Cardiac fibroblast (primary cell): ENCODE measurements at regions not wholly inside any gene's neighbourhood (a gene's known extent, or its start where the extent isn't known, plus 50 kb on each side); places are given as distances from the start of the nearest gene placed in this dataset.

Source experiments
- DNase-seq, 2 donors: peaks; one replicate each; pipeline versions ENCODE4 v3.0.0 to v3.0.0-alpha.2; 2010; ENCODE audit warnings: low read depth in 2 of 2
- H3K4me3 ChIP-seq, 2 donors: replicated peaks in 1 of 2; 1 replicate in 1 of 2; 2 replicates in 1 of 2; pipeline ENCODE4 v1.5.1; 2011; ENCODE audit warnings: low read depth in 2 of 2, low read length in 2 of 2, mild to moderate bottlenecking in 2 of 2, moderate library complexity in 1 of 2
- TF ChIP-seq, protein P1 (sequence below): IDR thresholded peaks from one replicate; pipeline ENCODE4 v1.5.1; 2011; ENCODE audit warnings: low read depth, mild to moderate bottlenecking, low read length, inconsistent platforms

DNA sequence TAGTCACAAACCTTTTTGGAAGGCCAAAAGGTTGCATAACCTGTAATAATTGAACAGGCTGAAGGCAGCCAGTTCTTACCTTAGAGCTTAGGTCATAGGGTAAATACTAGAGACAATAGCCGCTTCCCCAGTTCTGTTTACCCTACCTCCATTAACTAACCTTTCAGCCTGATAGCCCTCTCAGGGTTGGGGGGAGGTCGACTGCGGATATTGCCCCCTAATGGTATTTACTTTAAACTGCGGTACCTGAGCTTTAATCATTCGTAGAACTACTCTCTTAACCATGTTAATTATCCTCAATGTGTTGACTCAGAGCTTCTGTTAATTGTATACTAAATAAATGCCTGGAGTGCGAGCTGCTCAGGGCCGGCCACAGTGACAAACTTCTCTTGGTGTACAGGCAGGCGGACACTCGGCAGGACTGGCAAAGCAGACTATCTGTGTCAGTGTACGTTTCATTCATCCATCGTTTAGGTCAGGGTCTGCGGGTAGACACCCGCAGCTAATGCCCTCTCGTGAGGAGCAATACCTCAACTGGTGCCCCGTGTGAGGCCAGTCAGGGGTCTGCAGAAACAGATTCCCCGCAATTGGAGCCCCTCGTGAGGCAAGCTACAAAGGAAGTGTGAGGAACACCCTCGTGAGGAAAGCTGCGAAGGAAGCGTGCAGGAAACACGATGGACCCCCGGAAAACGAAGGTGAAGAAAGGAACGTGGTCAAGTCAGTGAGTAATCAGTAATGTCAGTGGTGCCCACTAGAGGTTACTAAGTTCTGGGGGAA lies 115.3 kb upstream of the SCN7A start:
- no peak overlapping the region for H3K4me3 ChIP-seq
- TF ChIP-seq, protein P1, sequence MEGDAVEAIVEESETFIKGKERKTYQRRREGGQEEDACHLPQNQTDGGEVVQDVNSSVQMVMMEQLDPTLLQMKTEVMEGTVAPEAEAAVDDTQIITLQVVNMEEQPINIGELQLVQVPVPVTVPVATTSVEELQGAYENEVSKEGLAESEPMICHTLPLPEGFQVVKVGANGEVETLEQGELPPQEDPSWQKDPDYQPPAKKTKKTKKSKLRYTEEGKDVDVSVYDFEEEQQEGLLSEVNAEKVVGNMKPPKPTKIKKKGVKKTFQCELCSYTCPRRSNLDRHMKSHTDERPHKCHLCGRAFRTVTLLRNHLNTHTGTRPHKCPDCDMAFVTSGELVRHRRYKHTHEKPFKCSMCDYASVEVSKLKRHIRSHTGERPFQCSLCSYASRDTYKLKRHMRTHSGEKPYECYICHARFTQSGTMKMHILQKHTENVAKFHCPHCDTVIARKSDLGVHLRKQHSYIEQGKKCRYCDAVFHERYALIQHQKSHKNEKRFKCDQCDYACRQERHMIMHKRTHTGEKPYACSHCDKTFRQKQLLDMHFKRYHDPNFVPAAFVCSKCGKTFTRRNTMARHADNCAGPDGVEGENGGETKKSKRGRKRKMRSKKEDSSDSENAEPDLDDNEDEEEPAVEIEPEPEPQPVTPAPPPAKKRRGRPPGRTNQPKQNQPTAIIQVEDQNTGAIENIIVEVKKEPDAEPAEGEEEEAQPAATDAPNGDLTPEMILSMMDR, result no peak
- DNase-seq, result no peak

DNA sequence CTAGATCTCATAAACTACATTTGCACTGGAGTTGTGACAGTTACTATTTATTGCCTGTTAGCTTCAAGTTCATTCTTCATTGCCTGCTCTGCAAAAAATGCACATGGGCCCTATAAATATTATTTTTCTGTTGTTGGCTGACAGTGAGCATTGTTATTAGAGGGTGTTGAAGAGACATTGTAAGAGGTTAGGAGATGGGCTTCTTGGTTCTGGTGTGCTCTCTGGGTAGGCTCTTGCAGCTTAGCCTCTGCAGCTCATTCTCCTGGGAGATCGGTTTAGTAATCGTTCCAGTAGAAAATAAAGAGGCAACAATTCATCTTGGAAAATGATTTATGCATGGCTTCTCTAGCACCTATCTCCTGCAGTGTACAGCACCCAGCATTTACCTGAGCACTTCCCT lies 113.8 kb upstream of the SCN7A start:
- no peak for DNase-seq
- TF ChIP-seq, protein P1, result no peak
- no peak overlapping the region for H3K4me3 ChIP-seq

DNA sequence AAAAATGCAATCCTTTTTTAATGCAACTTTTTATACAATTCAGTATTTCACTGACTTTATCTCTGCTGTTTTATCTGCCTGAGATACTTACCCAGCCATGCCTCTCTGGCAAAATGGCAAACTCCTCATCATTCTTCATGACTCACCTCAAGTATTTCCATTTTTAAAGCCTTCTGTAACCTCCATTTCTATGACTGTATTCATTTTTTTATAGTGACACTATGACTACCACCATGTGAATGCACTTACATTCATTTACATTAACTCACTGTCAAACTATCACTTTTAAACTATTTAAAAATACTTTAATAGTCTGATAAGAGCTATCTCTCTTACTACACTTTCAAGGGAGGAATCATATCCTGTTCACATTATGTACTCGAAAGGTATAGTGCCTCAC lies 99.4 kb upstream of the SCN7A start:
- TF ChIP-seq, protein P1, result no peak
- peak; percentile 27 to 89 for DNase-seq
- no peak overlapping the region for H3K4me3 ChIP-seq

DNA sequence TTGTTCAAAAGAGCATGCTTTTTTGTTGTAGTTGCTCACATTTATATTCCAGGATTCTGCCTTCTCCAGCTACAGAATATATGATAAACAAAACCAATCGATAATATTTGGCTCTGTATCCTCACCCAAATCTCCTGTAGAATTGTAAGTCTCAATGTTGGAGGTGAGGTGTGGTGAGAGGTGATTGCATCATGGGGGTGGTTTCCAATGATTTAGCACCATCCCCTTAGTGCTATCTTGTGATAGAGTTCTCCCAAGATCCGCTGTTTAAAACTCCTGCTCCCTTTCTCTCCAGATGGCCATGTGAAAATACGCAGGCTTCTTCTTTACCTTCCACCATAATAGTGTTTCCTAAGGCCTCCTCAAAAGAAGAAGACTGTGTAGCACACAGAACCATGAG lies 98.7 kb upstream of the SCN7A start:
- DNase-seq, result peak in 1 of 2 donors; percentile 3

DNA sequence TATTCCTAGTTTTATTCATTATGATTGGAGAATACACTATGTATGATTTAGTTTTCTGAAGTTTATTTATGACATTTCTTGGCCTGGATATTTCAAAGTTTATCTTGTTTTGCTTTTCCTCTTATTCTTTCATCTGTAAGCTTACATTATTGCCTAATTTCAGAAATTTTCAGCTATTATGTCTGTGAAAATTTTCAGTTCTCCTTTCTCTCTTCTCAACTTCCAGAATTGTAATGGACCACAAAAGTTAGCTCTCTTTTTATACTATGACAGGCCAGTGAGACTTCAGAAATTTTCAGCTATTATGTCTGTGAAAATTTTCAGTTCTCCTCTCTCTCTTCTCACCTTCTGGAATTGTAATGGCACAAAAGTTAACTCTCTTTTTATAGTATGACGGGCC lies 97.2 kb upstream of the SCN7A start:
- TF ChIP-seq, protein P1, result no peak
- no peak overlapping the region for H3K4me3 ChIP-seq
- DNase-seq, result no peak

More for the DNA sequence above, 98.7 kb upstream of the SCN7A start:
- no peak overlapping the region for H3K4me3 ChIP-seq
- TF ChIP-seq, protein P1, result no peak

DNA sequence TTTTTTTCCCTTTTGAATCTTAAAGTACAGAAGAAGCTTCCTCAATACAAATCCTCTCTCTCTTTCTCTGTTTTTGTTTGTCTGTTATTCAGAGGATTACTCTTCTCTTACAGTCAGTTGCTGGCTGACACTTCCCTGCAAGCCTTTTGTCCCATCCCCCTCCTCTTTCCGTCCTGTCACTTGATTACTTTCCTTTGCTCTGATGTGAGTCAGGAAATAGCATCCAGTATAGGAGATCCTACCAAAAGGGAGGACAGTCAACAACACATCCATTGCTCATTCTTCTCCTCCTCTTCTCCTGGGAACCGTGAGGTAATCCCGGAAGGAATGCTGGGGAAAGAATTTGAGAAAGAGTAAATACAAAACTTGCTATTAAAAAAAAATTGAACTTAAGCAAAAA lies 79.3 kb upstream of the SCN7A start:
- peak; percentile 15 to 70 for DNase-seq
- TF ChIP-seq, protein P1, result no peak
- no peak overlapping the region for H3K4me3 ChIP-seq

DNA sequence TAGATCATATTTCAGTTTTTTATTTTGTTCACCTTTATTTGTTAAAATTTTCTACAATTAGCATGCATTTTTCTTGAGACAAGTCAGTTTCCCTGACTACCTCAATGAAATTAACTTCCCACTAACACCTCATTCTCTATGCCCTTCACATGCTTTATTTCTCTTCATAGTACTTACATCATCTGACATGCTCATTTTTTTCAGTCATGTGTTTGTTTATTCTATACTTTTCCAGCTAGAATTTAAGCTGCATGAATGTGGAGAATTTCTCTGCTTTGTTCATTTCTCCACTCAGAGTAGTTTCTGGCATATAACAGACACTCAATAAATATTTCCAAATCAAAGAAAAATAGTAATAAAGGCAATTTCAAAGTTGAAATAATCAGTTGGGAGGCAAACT lies 78.9 kb upstream of the SCN7A start:
- TF ChIP-seq, protein P1, result no peak
- peak in 1 of 2 donors; percentile 4 for DNase-seq
- H3K4me3 ChIP-seq, result no peak overlapping the region
